GM19395 (cell line): ENCODE measurements at regions not wholly inside any gene's neighbourhood (a gene's known extent, or its start where the extent isn't known, plus 50 kb on each side); places are given as distances from the start of the nearest gene placed in this dataset.

Experiments used
- ATAC-seq: cut with Tn5 transposase; IDR thresholded peaks from one replicate; pipeline ENCODE4 v1.9.1; 2021; ENCODE audit warnings: mild to moderate bottlenecking, moderate library complexity; ENCODE audit not compliant: unreplicated experiment

DNA sequence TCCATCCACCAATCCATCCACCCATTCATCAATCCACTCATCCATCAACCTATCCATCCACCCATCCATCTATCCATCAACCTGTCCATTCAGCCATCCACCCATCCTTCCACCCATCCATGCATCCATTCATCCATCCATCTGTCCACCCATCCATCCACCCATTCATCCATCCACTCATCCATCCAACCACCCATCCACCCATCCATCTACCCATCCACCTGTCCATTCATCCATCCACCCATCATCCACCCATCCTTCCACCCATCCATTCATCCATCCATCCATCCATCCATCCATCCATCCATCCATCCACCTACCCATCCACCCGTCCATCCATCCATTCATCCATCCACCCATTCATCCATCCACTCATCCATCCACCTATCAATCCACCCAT, 195.8 kb downstream of the NXNL2 start:
- ATAC-seq, result no peak

DNA sequence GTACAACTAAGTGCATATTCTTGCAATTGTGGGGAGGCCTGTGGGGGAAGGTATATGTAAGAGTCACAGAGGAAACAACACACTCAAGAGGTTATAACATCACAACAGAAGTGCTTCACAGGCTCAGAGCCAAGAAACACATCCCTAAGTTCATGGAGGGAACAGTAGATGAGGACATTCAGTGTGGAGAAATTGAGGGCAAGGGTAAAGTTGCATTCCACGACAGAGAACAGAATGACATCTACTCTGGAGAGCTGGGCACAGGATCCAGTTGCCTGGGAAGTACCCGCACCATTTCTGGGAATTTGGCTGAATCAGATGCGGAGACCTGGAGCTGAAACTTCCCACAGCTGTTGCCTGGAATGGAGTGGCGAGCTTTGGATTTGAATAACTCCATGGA, 197.2 kb downstream of the NXNL2 start:
- ATAC-seq, result no peak

DNA sequence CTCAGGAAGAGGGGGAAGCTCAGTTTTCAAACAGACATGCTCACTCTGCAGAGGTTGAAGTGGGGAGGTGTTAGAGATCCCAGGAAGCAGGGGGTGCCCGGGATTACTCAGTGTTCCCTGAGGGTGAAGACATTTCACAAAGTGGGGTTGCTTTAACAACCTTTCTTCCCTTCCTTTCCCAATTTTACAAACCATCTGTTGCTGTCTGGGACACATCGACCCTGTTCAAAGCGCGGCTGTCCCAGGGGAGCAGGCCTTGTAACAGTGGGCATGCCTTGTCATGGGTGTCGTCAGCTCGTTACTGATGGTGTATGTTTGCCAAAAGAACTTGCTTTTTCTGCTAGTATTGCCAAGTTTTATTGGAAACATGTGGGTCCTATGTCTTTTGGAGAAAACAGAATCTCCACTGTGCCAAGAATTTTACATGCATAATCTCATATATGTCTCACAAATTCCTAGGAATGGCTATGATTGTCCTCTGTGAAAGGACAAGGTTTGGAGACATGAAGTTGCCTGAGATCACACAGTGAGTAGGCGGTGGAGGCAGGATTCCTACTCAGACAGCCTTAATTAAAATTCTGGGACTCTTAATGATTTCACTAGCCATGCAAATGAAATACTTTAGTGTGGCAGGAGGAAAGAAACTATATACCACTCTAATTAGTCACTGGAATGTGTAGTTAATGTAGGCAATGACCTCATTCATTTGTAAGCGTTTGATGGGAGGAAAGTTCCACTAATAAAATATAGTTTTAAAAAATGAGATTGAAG, 198.9 kb downstream of the NXNL2 start:
- no peak for ATAC-seq

DNA sequence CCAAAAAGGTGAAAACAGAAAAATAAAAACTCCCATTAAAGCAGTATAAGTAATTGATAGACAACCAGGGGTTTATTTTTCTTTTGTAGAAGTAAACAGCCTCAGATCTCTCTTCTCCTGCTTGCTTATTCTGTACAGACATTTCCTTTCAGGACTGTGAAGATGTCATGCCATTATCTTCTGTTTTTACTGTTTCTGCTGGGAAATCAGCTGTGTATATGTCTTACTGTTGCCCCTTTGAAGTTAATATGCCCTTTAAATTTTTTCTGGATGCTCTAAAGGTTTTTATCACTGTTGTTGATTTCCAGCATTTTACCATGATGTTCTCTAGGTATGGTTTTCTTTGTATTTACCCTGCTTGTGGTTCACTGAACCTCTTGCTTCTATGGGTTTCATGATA, 199.5 kb downstream of the NXNL2 start:
- ATAC-seq, result no peak

DNA sequence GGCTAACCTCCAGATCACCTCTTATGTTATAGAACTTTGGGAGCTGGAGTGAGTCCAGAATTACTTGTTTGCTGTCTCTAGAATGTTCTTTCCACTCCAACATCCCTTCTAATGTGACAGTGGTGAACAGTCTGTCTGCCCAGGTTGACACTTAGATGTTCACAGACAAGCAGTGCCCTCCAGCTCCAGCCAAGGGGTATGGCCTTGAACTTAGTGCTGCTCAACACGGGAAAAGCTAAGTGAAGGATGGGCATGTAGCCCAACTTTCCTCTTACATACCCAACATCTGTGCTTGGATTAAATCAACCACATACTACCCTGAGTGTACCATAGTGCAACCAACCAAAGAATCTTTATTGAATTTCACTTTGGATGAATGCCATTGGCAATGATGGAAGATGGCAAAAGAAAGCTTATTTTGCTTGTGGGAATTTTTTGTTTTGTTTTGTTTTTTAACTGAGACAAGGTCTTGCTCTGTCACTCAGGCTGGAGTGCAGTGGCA, 201.2 kb downstream of the NXNL2 start:
- no peak for ATAC-seq

DNA sequence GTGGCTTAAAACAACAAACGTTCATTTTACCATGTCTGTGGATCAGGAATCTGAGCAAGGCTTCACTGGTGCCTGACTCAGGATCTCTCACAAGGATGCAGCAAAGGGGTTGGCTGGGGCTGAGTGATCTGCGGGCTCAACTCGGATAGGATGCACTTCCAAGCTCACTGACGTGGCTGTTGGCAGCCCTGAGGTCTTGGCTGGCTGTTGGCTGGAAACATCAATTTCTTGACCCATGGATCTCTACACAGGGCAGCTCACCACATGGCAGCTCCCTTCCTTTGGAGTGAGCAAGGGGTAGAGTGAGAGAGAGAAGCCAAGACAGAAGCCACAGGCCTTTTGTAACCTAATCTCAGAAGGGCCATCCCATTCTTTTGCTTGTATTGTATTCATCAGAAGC, 202.1 kb downstream of the NXNL2 start:
- no peak for ATAC-seq

DNA sequence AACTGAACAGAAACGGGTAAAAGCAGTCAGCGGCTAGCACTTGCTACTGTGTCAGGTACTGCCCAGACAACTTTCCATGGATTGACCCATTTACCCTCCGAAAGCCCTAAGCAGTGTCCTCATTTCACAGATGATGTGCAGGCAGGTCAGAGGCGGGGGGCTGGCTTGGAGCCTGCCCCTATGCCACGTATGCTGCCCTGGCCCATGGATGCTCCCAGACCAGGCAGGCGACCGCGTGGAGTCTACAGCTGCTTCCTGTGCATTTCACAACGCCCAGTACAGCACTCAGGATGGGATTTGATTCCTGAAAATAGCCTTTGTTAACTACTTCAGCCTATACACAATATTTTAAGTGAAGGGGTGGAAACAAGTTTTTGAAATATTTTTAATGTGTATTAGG, 202.9 kb downstream of the NXNL2 start:
- ATAC-seq, result no peak

DNA sequence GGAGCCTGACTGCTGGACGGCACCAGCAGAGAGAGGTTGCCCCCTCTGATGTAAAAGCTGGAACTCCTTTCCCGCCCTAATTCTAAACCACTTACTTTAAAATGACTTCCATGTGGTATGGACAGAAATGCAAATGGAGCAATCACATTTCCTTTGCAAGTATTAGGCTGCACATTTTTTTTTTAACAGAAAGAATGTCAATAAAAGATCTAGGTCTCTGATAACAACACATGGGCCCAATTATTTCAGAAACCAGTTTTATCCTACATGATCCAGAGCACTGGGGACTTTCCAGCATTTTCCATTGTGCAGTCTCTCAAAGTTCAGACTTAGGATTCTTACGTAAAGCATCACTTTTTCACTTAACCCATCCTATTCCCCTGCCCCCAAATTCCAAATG, 203.7 kb downstream of the NXNL2 start:
- no peak for ATAC-seq

DNA sequence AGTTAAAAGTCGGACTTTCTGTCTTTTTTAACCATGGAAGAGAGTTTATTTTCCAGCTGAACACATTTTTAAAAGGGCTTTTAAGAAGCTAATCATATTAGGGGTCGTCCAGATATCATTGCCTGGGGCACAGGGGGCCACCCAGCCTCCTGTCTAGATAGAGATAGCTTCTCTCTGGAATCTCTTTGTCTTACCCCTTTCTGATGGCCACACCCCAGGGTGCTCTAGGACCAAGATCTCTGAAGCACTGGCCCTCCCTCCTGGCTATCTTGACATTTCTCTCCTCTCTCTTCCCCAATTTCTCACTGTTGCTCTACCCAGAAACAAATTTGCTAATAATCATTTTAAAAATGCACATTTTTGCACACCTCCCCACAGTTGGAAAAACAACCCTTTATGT, 204.4 kb downstream of the NXNL2 start:
- no peak for ATAC-seq

DNA sequence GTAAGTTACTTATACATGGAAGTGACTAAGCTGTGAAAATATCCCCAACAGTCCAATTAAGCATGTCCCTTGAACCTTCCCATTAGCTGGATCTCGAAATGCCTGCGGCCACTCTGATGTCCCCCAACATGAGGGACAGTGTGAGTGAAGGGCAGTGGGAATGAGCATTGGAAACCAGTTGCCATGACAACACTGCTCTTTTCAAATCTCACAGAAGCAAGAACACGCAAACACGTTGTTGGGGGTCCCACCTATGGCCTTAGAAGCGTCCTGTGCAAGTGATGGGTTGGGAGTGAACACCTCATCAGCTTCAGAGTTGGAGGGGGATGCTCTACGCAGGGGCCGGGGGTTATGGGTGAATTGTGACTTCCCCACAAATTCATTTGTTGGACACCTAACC, 205.9 kb downstream of the NXNL2 start:
- ATAC-seq, result no peak

DNA sequence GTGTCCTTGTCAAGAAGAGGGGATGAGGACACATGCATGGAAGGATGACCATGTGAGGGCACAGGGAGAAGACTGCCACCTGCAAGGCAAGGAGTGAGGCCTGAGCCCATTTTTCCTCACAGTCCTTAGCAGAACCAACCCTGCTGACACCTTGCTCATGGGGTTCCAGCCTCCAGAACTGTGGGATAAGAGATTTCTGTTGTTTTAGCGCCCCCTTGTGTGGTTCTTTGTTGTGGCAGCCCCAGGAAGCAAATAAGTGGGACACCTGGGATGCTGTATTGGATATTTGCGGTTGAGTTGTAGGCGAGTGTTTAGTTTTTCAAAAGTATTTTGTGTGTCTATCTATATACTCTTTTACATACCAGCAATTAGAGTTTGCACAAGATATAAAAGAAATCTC, 206.4 kb downstream of the NXNL2 start:
- no peak for ATAC-seq

DNA sequence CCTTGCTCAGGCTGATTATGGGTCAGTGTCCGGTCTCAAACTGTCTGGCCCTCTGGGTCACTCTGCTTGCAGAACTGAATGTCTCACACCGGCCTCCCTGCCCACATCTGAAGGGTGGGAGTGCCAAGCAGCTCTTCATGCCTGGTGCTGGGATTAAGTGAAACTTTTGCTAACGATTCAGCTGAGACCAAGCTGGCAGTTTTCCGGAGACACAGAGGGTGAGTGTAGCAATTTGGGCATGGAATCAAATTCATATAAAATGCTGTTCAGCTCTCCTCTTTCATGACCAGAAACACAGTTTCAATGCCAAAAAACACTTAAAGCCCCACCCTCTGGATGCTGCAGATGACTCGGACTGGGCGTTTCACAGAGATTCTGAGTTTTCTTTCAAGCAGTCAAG, 207.5 kb downstream of the NXNL2 start:
- no peak for ATAC-seq

DNA sequence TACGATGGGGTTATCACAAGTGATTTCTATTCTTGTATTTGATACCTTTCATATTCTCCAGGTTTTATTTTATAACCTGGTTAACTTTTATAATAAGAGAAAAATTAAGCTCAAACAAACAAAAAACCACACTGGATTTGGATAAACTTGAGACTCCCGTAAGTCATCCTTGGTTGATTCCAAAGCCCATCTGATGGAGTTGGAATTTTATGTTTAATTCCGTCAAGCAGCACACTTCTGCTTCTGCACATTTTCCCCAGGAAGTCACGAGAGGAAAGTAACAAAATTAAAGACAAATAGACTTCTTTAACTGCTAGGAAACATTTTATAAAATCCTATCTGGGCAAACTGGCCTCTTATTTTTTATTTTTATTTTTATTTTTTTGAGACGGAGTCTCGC, 207.9 kb downstream of the NXNL2 start:
- no peak for ATAC-seq

DNA sequence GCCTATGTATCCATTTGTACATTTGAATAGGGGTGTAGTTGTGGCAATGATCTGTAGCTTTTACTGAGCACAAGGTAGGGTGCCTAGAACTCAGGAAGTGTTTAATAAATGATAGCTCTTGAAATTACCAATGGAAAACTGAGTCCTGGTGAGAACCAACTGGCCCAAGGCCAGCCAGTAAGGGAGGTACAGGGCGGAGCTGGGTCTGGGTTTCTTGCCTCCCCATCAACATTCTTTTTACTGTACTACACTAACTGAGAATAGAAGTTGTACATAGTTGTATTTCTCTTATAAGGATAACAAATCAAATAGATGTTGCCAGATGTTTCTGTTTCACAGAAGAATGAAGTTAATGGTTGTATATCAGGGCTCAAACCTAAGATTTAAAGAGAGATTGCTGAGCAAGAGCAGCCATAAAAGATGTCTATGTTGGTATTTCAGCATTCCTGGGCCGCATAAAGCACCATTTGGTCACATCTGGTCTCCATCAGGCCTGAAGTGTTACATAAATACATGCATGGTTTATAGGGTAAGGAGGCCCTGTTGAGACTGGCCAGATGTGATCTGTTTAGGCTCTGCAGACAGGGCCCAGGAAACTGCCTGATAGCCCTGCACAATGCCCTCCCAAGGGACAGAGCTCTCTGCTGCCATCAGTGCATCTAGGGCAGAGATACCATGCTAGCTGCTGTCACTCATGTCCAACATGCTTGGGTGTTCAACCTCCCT, 210.5 kb downstream of the NXNL2 start:
- ATAC-seq, result no peak

DNA sequence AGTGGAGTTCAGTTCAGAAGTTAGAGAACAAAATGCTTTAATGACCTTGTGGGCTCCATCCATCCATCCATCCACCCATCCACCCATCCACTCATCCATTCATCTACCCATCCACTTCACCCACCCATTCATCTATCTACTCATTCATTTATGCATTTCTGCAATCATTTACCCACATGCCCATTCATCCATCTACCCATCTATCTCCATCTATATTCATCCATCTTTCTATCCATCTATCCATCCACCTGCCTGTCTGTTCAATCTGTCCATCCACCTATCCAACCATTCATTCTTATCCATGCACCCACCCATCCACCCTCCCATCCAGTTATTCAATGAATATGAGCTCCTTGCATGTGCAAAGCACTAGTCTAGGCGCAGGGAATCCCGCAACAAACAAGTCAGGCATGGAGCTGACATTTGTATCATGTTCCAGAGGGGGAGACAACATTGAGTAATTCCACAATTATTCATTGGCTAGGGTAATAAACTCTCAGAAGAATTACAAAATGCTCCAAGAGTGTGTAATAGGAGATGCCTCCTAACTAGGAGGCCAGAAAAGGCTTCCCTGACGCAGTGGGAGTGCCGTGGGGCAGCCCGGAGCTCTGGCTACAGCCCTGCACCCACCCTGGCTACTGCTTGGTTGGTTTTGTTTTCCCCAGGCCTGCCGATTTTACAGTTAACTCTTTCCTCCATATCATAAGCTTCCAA, 211.2 kb downstream of the NXNL2 start:
- no peak for ATAC-seq

DNA sequence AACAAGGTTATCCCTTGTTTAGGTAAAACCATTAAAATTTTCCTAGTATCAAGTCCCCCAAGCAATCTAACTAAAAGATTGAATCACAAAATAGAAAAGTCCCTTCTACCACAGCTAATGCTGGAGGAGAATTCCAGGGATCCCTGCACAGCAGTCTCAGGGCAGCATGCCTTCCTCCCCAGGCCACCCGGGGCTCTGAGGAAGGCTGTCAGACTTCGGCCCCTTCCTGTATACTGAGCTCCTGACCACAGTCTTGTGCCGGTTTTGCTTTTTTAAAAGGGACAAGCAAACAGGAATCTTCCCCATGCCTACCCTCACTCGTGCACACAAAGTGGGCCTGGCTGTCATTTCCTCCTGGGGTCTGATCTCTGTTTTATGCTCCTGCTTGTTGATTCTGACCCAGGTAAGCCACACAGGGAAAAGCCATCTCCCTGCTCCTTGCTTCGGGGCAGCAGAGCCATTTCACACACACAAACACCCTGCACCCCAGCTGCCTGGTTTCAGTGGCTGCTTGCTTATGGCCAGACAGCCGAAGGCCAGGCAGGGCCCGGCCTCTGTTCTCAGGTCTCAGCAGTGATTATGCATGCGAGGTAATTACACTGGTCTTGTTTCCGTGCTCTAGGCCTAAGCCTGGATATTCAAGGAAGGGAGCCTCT, 211.9 kb downstream of the NXNL2 start:
- ATAC-seq, result no peak

DNA sequence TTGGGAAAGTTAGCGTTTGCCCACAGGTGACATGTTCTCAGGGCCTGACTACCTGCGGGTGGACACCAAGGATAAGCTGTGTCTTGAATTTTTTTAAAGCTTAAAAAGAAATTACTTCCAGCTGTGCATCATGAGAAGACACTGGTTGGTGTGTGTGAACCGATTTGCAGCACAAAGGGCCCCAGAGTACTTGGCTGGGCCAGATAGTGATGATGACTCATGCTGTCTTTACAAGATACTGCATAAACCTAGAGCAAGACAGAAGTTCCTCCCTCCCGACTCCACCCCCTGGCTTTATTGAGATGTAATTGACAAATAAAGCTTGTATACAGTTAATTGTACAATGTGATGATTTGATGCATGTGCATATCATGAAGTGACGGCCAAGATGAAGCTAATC, 212.8 kb downstream of the NXNL2 start:
- ATAC-seq, result no peak

DNA sequence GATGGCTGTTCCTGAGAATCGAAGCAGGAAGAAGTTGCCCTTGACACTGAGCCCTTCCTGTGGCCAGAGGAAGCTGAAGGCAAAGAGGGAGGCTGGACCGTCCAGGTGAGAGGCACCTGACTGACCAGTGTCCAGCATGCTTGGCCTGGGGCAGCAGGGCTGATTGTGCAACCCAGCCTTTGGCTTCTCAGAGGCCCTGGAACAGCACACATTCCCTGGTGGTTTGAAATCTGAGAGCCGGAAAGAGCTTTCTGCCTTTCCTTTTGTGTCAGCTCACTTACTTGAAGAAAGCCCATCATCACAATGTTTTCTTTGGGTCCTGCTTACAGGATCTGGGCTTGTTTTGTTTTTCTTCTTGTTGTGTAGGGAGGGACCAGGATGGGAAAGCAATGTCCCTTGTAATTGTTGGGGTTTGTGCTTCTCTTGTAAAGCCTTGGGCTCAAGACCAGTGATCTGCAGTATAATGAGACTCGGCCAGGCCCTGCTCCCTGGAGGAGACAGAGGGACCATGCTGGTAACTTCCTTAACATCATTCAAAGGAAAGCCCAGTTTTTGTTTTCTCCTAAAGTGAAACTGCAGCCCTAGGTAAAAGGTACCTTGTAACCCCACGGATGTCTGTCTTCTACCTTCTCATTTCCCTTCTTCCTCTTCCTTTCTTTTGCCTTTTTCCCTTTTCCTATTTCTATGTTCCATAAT, 213.7 kb downstream of the NXNL2 start:
- ATAC-seq, result no peak

DNA sequence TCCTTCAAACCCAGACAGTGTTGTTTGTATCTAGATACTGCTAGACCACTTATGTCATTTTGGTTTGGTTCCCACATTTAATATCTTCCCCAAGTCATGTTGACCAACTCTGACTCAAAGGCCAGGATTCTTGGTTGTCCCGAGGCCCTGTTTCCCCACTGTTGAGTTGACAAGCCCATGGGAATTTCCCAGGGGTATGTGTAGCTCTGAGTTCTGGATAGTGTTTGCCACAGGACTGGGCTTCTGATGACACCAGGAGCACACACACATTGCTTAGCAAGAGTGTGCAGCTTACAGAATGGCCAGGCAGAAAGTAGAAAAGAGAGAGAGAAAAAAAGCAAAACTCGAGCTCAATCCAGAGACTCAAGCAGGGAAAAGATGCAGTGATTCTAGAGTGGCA, 214.4 kb downstream of the NXNL2 start:
- no peak for ATAC-seq

DNA sequence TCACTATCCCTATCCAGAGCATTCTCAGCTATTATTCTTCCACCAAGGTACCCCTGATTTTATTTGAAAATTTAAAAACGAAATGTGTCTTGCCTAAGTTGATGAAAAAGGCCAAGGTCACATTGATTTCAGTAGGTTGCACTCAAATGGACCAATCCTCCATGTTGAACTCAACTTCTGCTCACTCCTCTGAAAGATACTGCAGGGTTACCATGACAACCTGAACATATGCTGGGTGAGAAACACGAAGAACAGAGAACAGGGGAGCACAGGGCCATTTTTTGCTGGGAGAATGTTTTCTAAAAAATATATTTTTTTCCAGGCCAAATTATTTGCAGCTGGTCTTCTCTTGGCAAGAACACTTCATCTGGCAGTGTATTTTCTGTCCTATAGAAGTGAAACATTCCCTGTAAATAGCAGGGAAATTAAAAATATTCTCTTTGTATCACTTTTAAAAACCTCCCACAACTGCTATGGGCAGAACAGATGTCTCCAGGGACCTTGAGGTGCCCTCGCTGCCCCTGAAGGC, 215.9 kb downstream of the NXNL2 start:
- no peak for ATAC-seq
